ENCODE measurements at regions not wholly inside any gene's neighbourhood (a gene's known extent, or its start where the extent isn't known, plus 50 kb on each side); places are given as distances from the start of the nearest gene placed in this dataset.
A peak's percentile ranks its signal among the peaks of the same experiment; 100 is the strongest.

DNA sequence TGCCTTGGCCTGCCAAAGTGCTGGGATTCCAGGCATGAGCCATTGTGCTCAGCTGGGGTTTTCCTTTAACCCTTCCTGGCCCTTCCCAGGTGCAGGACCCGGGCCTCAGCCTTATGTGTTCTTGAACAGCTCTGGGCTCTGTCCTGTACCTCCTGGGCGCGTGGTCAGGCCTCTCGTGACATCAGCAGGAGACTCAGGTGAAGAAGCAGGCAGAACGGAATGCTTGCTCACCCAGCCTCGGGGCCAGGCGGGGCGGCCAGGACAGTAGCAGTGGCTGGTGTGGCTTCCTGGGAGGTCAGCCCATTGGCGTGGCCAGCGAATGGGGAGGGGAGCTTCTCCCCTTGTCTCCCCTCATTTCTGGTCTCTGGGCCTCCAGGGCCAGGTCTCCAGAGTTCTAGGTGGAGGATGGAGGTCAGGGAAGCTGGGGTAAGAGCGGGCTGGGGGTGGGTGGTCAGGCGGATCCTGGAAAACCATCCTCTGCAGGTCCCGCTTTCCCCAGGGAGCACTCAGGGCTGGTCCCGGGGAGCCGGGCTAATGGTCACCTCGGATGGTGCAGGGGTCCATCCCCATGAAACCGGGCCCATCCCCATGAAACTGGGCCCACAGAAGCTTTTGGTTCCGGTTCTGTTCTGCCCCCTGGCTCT lies 281.5 kb downstream of the SEC14L1 start:
- no peak overlapping the region for H3K4me3 ChIP-seq (ENCODE audit: low read depth in 1 of 3, low read length in 3 of 3)
- H3K9ac ChIP-seq (ENCODE audit: low read depth in 1 of 2, low read length in 2 of 2): no peak overlapping the region
- DNase-seq (ENCODE audit: low spot score): no peak

More for the DNA sequence above, 281.5 kb downstream of the SEC14L1 start:
- 96% methylated on average over 18 of the region's 18 CpGs for WGBS
- no peaks in the 10 kb centered on the region for H3K9me3 ChIP-seq (ENCODE audit: control insufficient read depth in 4 of 4, low read length in 3 of 4)
- H3K27me3 ChIP-seq (ENCODE audit: control insufficient read depth in 4 of 4, insufficient read depth in 4 of 4, low read length in 3 of 4): no peaks in the 10 kb centered on the region
- TF ChIP-seq RAD21 (IDR thresholded peaks at IDR 0.05) (no peak), GABPA (IDR thresholded peaks at IDR 0.05 in 1 of 2, conservative IDR thresholded peaks at IDR 0.05 in 1 of 2) (no peak), HNF4A (conservative IDR thresholded peaks at IDR 0.05) (no peak), TAF1 (conservative IDR thresholded peaks at IDR 0.05) (no peak), RXRA (IDR thresholded peaks at IDR 0.05) (no peak), FOXA1 (IDR thresholded peaks at IDR 0.05) (no peak), JUND (IDR thresholded peaks at IDR 0.05) (no peak), YY1 (IDR thresholded peaks at IDR 0.05) (no peak), NR2F2 (IDR thresholded peaks at IDR 0.05) (no peak), EGR1 (IDR thresholded peaks at IDR 0.05; ENCODE audit: low read depth in 2 of 2) (no peak), SP1 (IDR thresholded peaks at IDR 0.05) (no peak)
- TF ChIP-seq, protein P1, sequence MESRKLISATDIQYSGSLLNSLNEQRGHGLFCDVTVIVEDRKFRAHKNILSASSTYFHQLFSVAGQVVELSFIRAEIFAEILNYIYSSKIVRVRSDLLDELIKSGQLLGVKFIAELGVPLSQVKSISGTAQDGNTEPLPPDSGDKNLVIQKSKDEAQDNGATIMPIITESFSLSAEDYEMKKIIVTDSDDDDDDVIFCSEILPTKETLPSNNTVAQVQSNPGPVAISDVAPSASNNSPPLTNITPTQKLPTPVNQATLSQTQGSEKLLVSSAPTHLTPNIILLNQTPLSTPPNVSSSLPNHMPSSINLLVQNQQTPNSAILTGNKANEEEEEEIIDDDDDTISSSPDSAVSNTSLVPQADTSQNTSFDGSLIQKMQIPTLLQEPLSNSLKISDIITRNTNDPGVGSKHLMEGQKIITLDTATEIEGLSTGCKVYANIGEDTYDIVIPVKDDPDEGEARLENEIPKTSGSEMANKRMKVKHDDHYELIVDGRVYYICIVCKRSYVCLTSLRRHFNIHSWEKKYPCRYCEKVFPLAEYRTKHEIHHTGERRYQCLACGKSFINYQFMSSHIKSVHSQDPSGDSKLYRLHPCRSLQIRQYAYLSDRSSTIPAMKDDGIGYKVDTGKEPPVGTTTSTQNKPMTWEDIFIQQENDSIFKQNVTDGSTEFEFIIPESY (IDR thresholded peaks at IDR 0.05): no peak
- TF ChIP-seq, protein P2, sequence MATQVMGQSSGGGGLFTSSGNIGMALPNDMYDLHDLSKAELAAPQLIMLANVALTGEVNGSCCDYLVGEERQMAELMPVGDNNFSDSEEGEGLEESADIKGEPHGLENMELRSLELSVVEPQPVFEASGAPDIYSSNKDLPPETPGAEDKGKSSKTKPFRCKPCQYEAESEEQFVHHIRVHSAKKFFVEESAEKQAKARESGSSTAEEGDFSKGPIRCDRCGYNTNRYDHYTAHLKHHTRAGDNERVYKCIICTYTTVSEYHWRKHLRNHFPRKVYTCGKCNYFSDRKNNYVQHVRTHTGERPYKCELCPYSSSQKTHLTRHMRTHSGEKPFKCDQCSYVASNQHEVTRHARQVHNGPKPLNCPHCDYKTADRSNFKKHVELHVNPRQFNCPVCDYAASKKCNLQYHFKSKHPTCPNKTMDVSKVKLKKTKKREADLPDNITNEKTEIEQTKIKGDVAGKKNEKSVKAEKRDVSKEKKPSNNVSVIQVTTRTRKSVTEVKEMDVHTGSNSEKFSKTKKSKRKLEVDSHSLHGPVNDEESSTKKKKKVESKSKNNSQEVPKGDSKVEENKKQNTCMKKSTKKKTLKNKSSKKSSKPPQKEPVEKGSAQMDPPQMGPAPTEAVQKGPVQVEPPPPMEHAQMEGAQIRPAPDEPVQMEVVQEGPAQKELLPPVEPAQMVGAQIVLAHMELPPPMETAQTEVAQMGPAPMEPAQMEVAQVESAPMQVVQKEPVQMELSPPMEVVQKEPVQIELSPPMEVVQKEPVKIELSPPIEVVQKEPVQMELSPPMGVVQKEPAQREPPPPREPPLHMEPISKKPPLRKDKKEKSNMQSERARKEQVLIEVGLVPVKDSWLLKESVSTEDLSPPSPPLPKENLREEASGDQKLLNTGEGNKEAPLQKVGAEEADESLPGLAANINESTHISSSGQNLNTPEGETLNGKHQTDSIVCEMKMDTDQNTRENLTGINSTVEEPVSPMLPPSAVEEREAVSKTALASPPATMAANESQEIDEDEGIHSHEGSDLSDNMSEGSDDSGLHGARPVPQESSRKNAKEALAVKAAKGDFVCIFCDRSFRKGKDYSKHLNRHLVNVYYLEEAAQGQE (IDR thresholded peaks at IDR 0.05): no peak
- TF ChIP-seq, protein P3, sequence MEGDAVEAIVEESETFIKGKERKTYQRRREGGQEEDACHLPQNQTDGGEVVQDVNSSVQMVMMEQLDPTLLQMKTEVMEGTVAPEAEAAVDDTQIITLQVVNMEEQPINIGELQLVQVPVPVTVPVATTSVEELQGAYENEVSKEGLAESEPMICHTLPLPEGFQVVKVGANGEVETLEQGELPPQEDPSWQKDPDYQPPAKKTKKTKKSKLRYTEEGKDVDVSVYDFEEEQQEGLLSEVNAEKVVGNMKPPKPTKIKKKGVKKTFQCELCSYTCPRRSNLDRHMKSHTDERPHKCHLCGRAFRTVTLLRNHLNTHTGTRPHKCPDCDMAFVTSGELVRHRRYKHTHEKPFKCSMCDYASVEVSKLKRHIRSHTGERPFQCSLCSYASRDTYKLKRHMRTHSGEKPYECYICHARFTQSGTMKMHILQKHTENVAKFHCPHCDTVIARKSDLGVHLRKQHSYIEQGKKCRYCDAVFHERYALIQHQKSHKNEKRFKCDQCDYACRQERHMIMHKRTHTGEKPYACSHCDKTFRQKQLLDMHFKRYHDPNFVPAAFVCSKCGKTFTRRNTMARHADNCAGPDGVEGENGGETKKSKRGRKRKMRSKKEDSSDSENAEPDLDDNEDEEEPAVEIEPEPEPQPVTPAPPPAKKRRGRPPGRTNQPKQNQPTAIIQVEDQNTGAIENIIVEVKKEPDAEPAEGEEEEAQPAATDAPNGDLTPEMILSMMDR (IDR thresholded peaks at IDR 0.05; ENCODE audit: low read depth, low read length, missing input control): no peak
- TF ChIP-seq, protein P4, sequence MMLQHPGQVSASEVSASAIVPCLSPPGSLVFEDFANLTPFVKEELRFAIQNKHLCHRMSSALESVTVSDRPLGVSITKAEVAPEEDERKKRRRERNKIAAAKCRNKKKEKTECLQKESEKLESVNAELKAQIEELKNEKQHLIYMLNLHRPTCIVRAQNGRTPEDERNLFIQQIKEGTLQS (IDR thresholded peaks at IDR 0.05): no peak
- TF ChIP-seq, protein P5, sequence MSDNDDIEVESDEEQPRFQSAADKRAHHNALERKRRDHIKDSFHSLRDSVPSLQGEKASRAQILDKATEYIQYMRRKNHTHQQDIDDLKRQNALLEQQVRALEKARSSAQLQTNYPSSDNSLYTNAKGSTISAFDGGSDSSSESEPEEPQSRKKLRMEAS (IDR thresholded peaks at IDR 0.05): no peak
- peaks cover 0 to 3% (median 1%) of the 10 kb centered on the region in 4 donors for H3K36me3 ChIP-seq (ENCODE audit: control insufficient read depth in 4 of 4, insufficient read depth in 3 of 4, low read depth in 1 of 4, low read length in 3 of 4)
- H3K27ac ChIP-seq (ENCODE audit: low read depth in 1 of 2, low read length in 2 of 2): peak overlapping the region; percentile 84 to 96
- peaks cover 29 to 67% (median 49%) of the 10 kb centered on the region in 4 donors for H3K4me1 ChIP-seq (ENCODE audit: control insufficient read depth in 4 of 4, insufficient read depth in 4 of 4, low read length in 3 of 4)

Data from liver (tissue), 8 donors.